Activated T-helper 1 cell treated with anti-CD3 and anti-CD28 coated beads, Interleukin-12 subunit alpha, Interleukin-12 subunit beta, Interleukin-2, Interleukin-4 antibody, amounts not matched to agents 30 ng/mL and 10 ng/mL and 1 ng/mL, durations not matched to agents 14 hours and 24 hours and 36 hours (primary cell): ENCODE measurements at regions not wholly inside any gene's neighbourhood (a gene's known extent, or its start where the extent isn't known, plus 50 kb on each side); places are given as distances from the start of the nearest gene placed in this dataset.
A peak's percentile ranks its signal among the peaks of the same experiment; 100 is the strongest.

Source experiments
- DNase-seq: peaks from one replicate; pipeline ENCODE4 v3.0.0; 2021; ENCODE audit warnings: low spot score
- H3K27ac Mint-ChIP-seq: one replicate; pipeline ENCODE4 v1.8.0; 2021; ENCODE audit warnings: mild to moderate bottlenecking, mixed read lengths
- H3K27me3 Mint-ChIP-seq: one replicate; pipeline ENCODE4 v1.8.0; 2022; ENCODE audit warnings: mild to moderate bottlenecking, moderate library complexity, mixed read lengths; ENCODE audit not compliant: insufficient read depth
- H3K36me3 Mint-ChIP-seq: one replicate; pipeline ENCODE4 v1.8.0; 2021; ENCODE audit warnings: low read depth, mixed read lengths
- H3K4me1 Mint-ChIP-seq: one replicate; pipeline ENCODE4 v1.8.0; 2021; ENCODE audit warnings: low read depth, mixed read lengths
- H3K4me3 Mint-ChIP-seq: one replicate; pipeline ENCODE4 v1.8.0; 2021; ENCODE audit warnings: mild to moderate bottlenecking, moderate library complexity, mixed read lengths
- H3K9me3 Mint-ChIP-seq: one replicate; pipeline ENCODE4 v1.8.0; 2021; ENCODE audit warnings: mixed read lengths
- intact Hi-C: fragments of 100-400 bp; cut with micrococcal nuclease; formaldehyde crosslinking; loops from one replicate; pipeline ENCODE4 v1.15.1; 2024

- Mint-ChIP-seq H3K36me3 (no peaks in the 10 kb centered on the region), H3K27ac (no peak overlapping the region), H3K27me3 (peaks cover 4% of the 10 kb centered on the region), H3K4me3 (no peak overlapping the region), H3K9me3 (no peaks in the 10 kb centered on the region), H3K4me1 (no peaks in the 10 kb centered on the region)
- DNase-seq = no peak
- intact Hi-C loops = no loop called here
Observed at GRCh38 chr5:61649231-61649630, 317.2 kb downstream of the ZSWIM6 start.

DNA sequence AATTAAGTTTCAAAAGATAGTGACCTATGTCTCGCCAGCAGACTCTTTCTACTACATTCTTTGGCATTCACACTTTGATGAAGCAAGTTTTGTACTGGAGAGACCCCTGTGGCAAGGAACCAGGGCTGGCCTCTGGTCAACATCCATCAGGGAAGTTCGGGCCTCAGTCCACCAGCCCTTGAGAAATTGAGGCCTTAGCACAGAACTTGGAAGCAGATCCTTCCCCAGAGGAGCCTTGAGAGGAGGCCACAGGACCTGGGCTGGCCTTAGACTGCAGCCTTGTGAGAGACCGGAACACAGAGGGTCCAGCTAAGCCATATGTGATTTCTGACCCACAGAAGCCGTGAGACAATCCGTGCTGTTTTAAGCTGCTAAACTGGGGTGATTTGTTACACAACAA is 317.9 kb downstream of the ZSWIM6 start:
- Mint-ChIP-seq H3K9me3 (no peaks in the 10 kb centered on the region), H3K36me3 (no peaks in the 10 kb centered on the region), H3K27me3 (peaks cover 4% of the 10 kb centered on the region), H3K4me1 (no peaks in the 10 kb centered on the region), H3K4me3 (no peak overlapping the region), H3K27ac (no peak overlapping the region)
- intact Hi-C loops = loop anchor here (10.0 kb wide), 1 partner anchor 115 kb away; no protein-coding TSS in a partner anchor
- no peak for DNase-seq

- Mint-ChIP-seq H3K27ac (no peak overlapping the region), H3K27me3 (peaks cover 4% of the 10 kb centered on the region), H3K4me3 (no peak overlapping the region), H3K36me3 (no peaks in the 10 kb centered on the region), H3K9me3 (no peaks in the 10 kb centered on the region), H3K4me1 (no peaks in the 10 kb centered on the region)
- intact Hi-C loops = loop anchor here (10.0 kb wide), 1 partner anchor 116 kb away; no protein-coding TSS in a partner anchor
- no peak for DNase-seq
Observed at GRCh38 chr5:61650661-61651060, 318.6 kb downstream of the ZSWIM6 start.

DNA sequence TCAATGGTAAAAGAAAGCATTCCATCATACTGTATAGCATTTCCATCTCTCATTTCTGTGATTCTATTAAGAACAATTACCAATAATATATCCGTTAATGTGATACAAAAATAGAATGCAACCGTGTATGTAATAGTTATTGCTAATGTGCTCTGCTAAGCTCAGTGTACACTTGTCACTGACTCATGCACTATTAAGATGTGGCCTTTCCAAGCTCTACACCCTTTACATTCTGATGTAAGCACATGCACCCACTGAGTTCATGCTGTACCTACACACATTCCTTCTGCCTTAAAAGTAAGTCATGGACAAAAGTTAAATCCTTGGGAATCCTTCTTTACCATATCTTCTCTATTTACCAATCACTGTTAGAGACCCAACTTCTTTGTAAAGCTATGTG is 319.1 kb downstream of the ZSWIM6 start:
- no peak for DNase-seq
- H3K4me3 Mint-ChIP-seq = no peak overlapping the region
- peaks cover 4% of the 10 kb centered on the region for H3K27me3 Mint-ChIP-seq
- H3K36me3 Mint-ChIP-seq = no peaks in the 10 kb centered on the region
- no peak overlapping the region for H3K27ac Mint-ChIP-seq
- intact Hi-C loops = loop anchor here (10.0 kb wide), 1 partner anchor 116 kb away; no protein-coding TSS in a partner anchor
- H3K9me3 Mint-ChIP-seq = no peaks in the 10 kb centered on the region
- H3K4me1 Mint-ChIP-seq = no peaks in the 10 kb centered on the region

- H3K27ac Mint-ChIP-seq = no peak overlapping the region
- H3K4me3 Mint-ChIP-seq = no peak overlapping the region
- H3K9me3 Mint-ChIP-seq = no peaks in the 10 kb centered on the region
- no peaks in the 10 kb centered on the region for H3K4me1 Mint-ChIP-seq
- intact Hi-C loops = loop anchor here (10.0 kb wide), 1 partner anchor 118 kb away; no protein-coding TSS in a partner anchor
- DNase-seq = no peak
- peaks cover 6% of the 10 kb centered on the region for H3K27me3 Mint-ChIP-seq
- no peaks in the 10 kb centered on the region for H3K36me3 Mint-ChIP-seq
Observed at GRCh38 chr5:61652916-61653315, 320.9 kb downstream of the ZSWIM6 start.

GRCh38 chr5:61653807-61654580 is 321.9 kb downstream of the ZSWIM6 start:
- H3K27me3 Mint-ChIP-seq = peaks cover 6% of the 10 kb centered on the region
- H3K4me3 Mint-ChIP-seq = no peak overlapping the region
- no peaks in the 10 kb centered on the region for H3K36me3 Mint-ChIP-seq
- H3K27ac Mint-ChIP-seq = no peak overlapping the region
- intact Hi-C loops = loop anchor here (10.0 kb wide), 1 partner anchor 119 kb away; no protein-coding TSS in a partner anchor
- DNase-seq = no peak
- no peaks in the 10 kb centered on the region for H3K9me3 Mint-ChIP-seq
- no peaks in the 10 kb centered on the region for H3K4me1 Mint-ChIP-seq

DNA sequence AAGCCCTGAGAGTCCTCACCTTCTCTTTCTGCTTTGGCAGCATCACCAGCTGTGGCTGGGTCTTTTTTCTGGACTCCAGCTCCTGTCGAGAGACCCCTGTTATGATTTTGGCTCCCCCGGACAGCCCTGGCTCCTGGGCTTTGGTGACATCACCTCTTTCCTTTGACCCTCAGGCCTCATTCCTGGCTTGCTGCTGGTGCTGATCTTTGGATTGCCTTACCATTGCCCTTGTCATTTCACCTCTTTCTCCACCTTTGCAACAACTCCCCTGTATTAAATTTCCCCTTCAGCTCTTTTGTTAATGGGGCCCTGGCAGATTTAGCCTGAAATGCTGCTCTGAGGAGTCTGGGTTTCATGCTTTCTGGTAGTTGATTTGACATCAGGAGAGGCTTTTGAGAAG is 322.8 kb downstream of the ZSWIM6 start:
- no peak for DNase-seq
- Mint-ChIP-seq H3K27me3 (peaks cover 5% of the 10 kb centered on the region), H3K36me3 (no peaks in the 10 kb centered on the region), H3K4me1 (no peaks in the 10 kb centered on the region), H3K9me3 (no peaks in the 10 kb centered on the region), H3K27ac (no peak overlapping the region), H3K4me3 (no peak overlapping the region)
- intact Hi-C loops = loop anchor here (5.0 to 10.0 kb wide), 3 partner anchors 120 to 978 kb away; partner anchors contain the start of gene ZSWIM6

GRCh38 chr5:61657010-61657409 is 325.0 kb downstream of the ZSWIM6 start:
- H3K4me1 Mint-ChIP-seq = no peaks in the 10 kb centered on the region
- peaks cover 7% of the 10 kb centered on the region for H3K27me3 Mint-ChIP-seq
- H3K36me3 Mint-ChIP-seq = no peaks in the 10 kb centered on the region
- no peak overlapping the region for H3K27ac Mint-ChIP-seq
- intact Hi-C loops = loop anchor here (5.0 to 10.0 kb wide), 3 partner anchors 122 to 980 kb away; partner anchors contain the start of gene ZSWIM6
- no peak overlapping the region for H3K4me3 Mint-ChIP-seq
- DNase-seq = no peak
- H3K9me3 Mint-ChIP-seq = no peaks in the 10 kb centered on the region

GRCh38 chr5:61657686-61658085 is 325.6 kb downstream of the ZSWIM6 start:
- no peak overlapping the region for H3K27ac Mint-ChIP-seq
- H3K36me3 Mint-ChIP-seq = no peaks in the 10 kb centered on the region
- no peak overlapping the region for H3K4me3 Mint-ChIP-seq
- intact Hi-C loops = loop anchor here (1.0 to 10.0 kb wide), 7 partner anchors 123 to 980 kb away; partner anchors contain the start of genes SMIM15 and ZSWIM6
- H3K4me1 Mint-ChIP-seq = no peaks in the 10 kb centered on the region
- H3K27me3 Mint-ChIP-seq = peaks cover 7% of the 10 kb centered on the region
- no peaks in the 10 kb centered on the region for H3K9me3 Mint-ChIP-seq
- DNase-seq = no peak

DNA sequence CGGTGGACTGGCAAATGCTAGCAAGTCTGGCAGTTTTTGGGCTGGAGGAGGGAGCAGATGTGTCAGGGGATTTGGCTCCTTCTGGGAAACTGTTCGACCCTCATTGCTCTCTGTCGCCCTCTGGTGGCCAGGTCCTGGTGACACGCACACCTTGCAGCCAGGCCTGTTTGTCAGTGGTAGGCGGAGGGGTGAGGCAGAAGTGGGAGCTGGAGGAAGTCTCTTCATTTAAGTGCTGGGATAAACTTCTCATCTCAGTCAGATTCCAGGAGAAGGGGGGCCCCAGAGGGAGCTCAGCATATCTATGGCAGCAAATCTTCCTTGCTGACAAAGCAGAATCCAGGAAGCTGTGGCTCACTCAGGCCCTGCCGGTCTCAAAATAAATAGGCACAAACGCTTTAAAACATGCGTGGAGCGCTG is 326.5 kb downstream of the ZSWIM6 start:
- Mint-ChIP-seq H3K9me3 (no peaks in the 10 kb centered on the region), H3K36me3 (no peaks in the 10 kb centered on the region), H3K27ac (no peak overlapping the region), H3K4me3 (no peak overlapping the region), H3K4me1 (no peaks in the 10 kb centered on the region), H3K27me3 (peaks cover 7% of the 10 kb centered on the region)
- DNase-seq = peak; percentile 51
- intact Hi-C loops = loop anchor here (1.0 to 10.0 kb wide), 7 partner anchors 124 to 981 kb away; partner anchors contain the start of genes SMIM15 and ZSWIM6

- no peak for DNase-seq
- H3K36me3 Mint-ChIP-seq = no peaks in the 10 kb centered on the region
- no peak overlapping the region for H3K27ac Mint-ChIP-seq
- no peak overlapping the region for H3K4me3 Mint-ChIP-seq
- peaks cover 5% of the 10 kb centered on the region for H3K27me3 Mint-ChIP-seq
- intact Hi-C loops = loop anchor here (2.0 to 10.0 kb wide), 5 partner anchors 124 to 982 kb away; partner anchors contain the start of genes SMIM15 and ZSWIM6
- H3K4me1 Mint-ChIP-seq = no peaks in the 10 kb centered on the region
- H3K9me3 Mint-ChIP-seq = no peaks in the 10 kb centered on the region
Observed at GRCh38 chr5:61659221-61659696, 327.2 kb downstream of the ZSWIM6 start.

DNA sequence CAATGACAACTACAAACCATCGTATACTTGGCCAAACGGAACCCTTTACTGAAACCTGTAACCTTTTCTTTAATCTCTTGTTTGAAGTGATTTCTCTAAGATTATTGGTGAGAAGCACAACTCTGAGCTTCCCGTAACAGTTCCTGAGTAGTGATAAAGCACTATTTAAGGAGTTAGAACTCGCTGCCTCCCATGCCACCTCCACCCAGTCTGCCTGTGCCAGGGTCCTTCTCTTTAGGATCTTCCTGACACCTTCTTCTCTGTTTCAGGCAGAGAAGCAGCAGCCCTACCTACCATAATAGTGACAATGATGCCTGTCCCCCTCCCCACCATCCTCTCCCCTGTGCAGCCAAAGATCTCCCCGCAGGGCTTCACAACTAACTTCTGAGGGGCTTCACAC is 330.6 kb downstream of the ZSWIM6 start:
- intact Hi-C loops = no loop called here

GRCh38 chr5:61666064-61666621 is 334.1 kb downstream of the ZSWIM6 start:
- no peaks in the 10 kb centered on the region for H3K36me3 Mint-ChIP-seq
- no peak overlapping the region for H3K27ac Mint-ChIP-seq
- DNase-seq = no peak
- H3K4me3 Mint-ChIP-seq = no peak overlapping the region
- intact Hi-C loops = no loop called here
- no peaks in the 10 kb centered on the region for H3K9me3 Mint-ChIP-seq
- H3K4me1 Mint-ChIP-seq = no peaks in the 10 kb centered on the region
- peaks cover 2% of the 10 kb centered on the region for H3K27me3 Mint-ChIP-seq

More for the DNA sequence above, 330.6 kb downstream of the ZSWIM6 start:
- no peak for DNase-seq
- Mint-ChIP-seq H3K4me3 (no peak overlapping the region), H3K27me3 (peaks cover 3% of the 10 kb centered on the region), H3K36me3 (no peaks in the 10 kb centered on the region), H3K9me3 (no peaks in the 10 kb centered on the region), H3K4me1 (no peaks in the 10 kb centered on the region), H3K27ac (no peak overlapping the region)
